ENCODE measurements at regions not wholly inside any gene's neighbourhood (a gene's known extent, or its start where the extent isn't known, plus 50 kb on each side); places are given as distances from the start of the nearest gene placed in this dataset.
A peak's percentile ranks its signal among the peaks of the same experiment; 100 is the strongest.

- intact Hi-C loops (cut with micrococcal nuclease): no loop called here
- Histone ChIP-seq H3K9ac (ENCODE audit: insufficient read depth in 1 of 2, low read depth in 2 of 2, low read length in 2 of 2) (no peak overlapping the region), H4K20me1 (replicated peaks; ENCODE audit: control insufficient read depth, insufficient read depth, low read length) (peaks cover 6% of the 10 kb centered on the region; the same call in 1 of the 2 replicates), H3K4me3 (no peak overlapping the region), H3K9me1 (ENCODE audit: control insufficient read depth, insufficient read depth, low read length) (no peaks in the 10 kb centered on the region), H3K79me2 (ENCODE audit: control insufficient read depth, insufficient read depth, low read length) (no peaks in the 10 kb centered on the region), H3K4me1 (replicated peaks in 1 of 2; ENCODE audit: control insufficient read depth in 2 of 2, insufficient read depth in 2 of 2, low read length in 2 of 2) (no peaks in the 10 kb centered on the region), H2AFZ (ENCODE audit: low read depth, low read length) (no peak overlapping the region), H3K9me3 (replicated peaks; ENCODE audit: control insufficient read depth, insufficient read depth, low read depth, low read length) (no peaks in the 10 kb centered on the region), H3K36me3 (ENCODE audit: control insufficient read depth, insufficient read depth, low read length) (no peaks in the 10 kb centered on the region), H3K27ac (ENCODE audit: extremely low read depth, low read depth, low read length) (no peak overlapping the region), H3K4me2 (ENCODE audit: insufficient read depth, low read length) (no peak overlapping the region), H3K27me3 (ENCODE audit: control insufficient read depth in 2 of 2, insufficient read depth in 2 of 2, low read length in 2 of 2) (no peaks in the 10 kb centered on the region; a peak in 1 of 5 replicates)
- ChIA-PET POLR2A (interaction anchor here (0.9 to 1.1 kb wide), 2 partner anchors 42 to 172 kb away, joined by 3 read pairs; no protein-coding TSS in a partner anchor), CTCF (ENCODE audit: low intra/inter-chr PET ratio) (no interaction called here)
- in situ Hi-C loops (cut with MboI): no loop called here
- DNase-seq (ENCODE audit: extremely low read depth in 1 of 4, low spot score in 3 of 4) (no peak), FAIRE-seq (no peak), ATAC-seq (no peak)
- WGBS (ENCODE audit: insufficient coverage, low coverage, missing lambda C conversion rate): 0% methylated on average over 4 of the region's 4 CpGs
- TF ChIP-seq PHF8 (IDR thresholded peaks at IDR 0.05; ENCODE audit: borderline replicate concordance, low read length) (0 out of 2 replicates have a peak, but pooled peaks have one; percentile 7), RBM17 (IDR thresholded peaks at IDR 0.05; ENCODE audit: borderline replicate concordance, low read depth, low read length) (no peak)
- BruUV-seq (replicated peaks): no TSS peak
Measured at GRCh38 chr7:131861620-131862346, 305.4 kb upstream of the PODXL start.

GRCh38 chr7:131859147-131859821 is 302.9 kb upstream of the PODXL start:
- CTCF ChIA-PET (ENCODE audit: low intra/inter-chr PET ratio): interaction anchor here (0.6 kb wide), 1 partner anchor 335 kb away, joined by 3 read pairs; no protein-coding TSS in a partner anchor
- WGBS (ENCODE audit: insufficient coverage, low coverage, missing lambda C conversion rate): under 1% methylated on average over 6 of the region's 6 CpGs
- intact Hi-C loops (cut with micrococcal nuclease): loop anchor here (2.0 to 10.0 kb wide), 4 partner anchors 143 to 394 kb away; no protein-coding TSS in a partner anchor
- no peaks in the 10 kb centered on the region for H3K9me3 ChIP-seq (replicated peaks; ENCODE audit: control insufficient read depth, insufficient read depth, low read depth, low read length)
- no peak overlapping the region for H2AFZ ChIP-seq (ENCODE audit: low read depth, low read length)
- in situ Hi-C loops (cut with MboI): no loop called here
- H3K27ac ChIP-seq (ENCODE audit: extremely low read depth, low read depth, low read length): no peak overlapping the region
- FAIRE-seq (peak; percentile 96), DNase-seq (ENCODE audit: extremely low read depth in 1 of 4, low spot score in 3 of 4) (peak; percentile 72 to 87 (median 84)), ATAC-seq (peak; percentile 100)
- no peak overlapping the region for H3K4me3 ChIP-seq
- H3K36me3 ChIP-seq (ENCODE audit: control insufficient read depth, insufficient read depth, low read length): no peaks in the 10 kb centered on the region
- no peaks in the 10 kb centered on the region for H3K4me1 ChIP-seq (replicated peaks in 1 of 2; ENCODE audit: control insufficient read depth in 2 of 2, insufficient read depth in 2 of 2, low read length in 2 of 2)
- BruUV-seq (replicated peaks): no TSS peak
- POLR2A ChIA-PET: interaction anchor here (0.6 to 1.4 kb wide), 5 partner anchors 8 to 269 kb away, joined by 3 to 6 read pairs (median 3); no protein-coding TSS in a partner anchor
- no peak overlapping the region for H3K4me2 ChIP-seq (ENCODE audit: insufficient read depth, low read length)
- no peaks in the 10 kb centered on the region for H3K79me2 ChIP-seq (ENCODE audit: control insufficient read depth, insufficient read depth, low read length)
- no peaks in the 10 kb centered on the region for H3K9me1 ChIP-seq (ENCODE audit: control insufficient read depth, insufficient read depth, low read length)
- H3K27me3 ChIP-seq (ENCODE audit: control insufficient read depth in 2 of 2, insufficient read depth in 2 of 2, low read length in 2 of 2): no peaks in the 10 kb centered on the region
- peaks cover 6% of the 10 kb centered on the region; the same call in 1 of the 2 replicates for H4K20me1 ChIP-seq (replicated peaks; ENCODE audit: control insufficient read depth, insufficient read depth, low read length)
- no peak overlapping the region for H3K9ac ChIP-seq (ENCODE audit: insufficient read depth in 1 of 2, low read depth in 2 of 2, low read length in 2 of 2)
- no peak for TF ChIP-seq NEUROD1 (IDR thresholded peaks at IDR 0.05; ENCODE audit: borderline replicate concordance, low read depth, low read length, partially characterized antibody)
- TF ChIP-seq CHAMP1 (IDR thresholded peaks at IDR 0.05): no peak
- TF ChIP-seq RHOXF2B (CRISPR knock-in tag; conservative IDR thresholded peaks at IDR 0.05): no peak
- no peak for TF ChIP-seq SMARCC2 (IDR thresholded peaks at IDR 0.05; ENCODE audit: low read depth)
- no peak for TF ChIP-seq NFRKB (IDR thresholded peaks at IDR 0.05; ENCODE audit: low read depth)
- TF ChIP-seq MBD1 (CRISPR knock-in tag; IDR thresholded peaks at IDR 0.05): no peak
